Activated naive CD8-positive, alpha-beta T cell treated with anti-CD3 and anti-CD28 coated beads, Interleukin-2, amount 10 ng/mL, durations not matched to agents 7 days and 5 days (primary cell): ENCODE measurements at regions not wholly inside any gene's neighbourhood (a gene's known extent, or its start where the extent isn't known, plus 50 kb on each side); places are given as distances from the start of the nearest gene placed in this dataset.
"Not testable (repeated sequence)": the region's sequence is repeated elsewhere in the genome, so short reads cannot be mapped to it uniquely, and the experiment has no call there.

Source experiments
- ATAC-seq: fragments of 150-1000 bp; cut with Tn5 transposase; one replicate; pipeline ENCODE4 v1.10.0; 2021; ENCODE audit warnings: low read depth, moderate library complexity
- POLR2A ChIA-PET: fragments of 350-600 bp; sonication (Branson Sonifier 250); formaldehyde crosslinking; loops from one replicate; lab custom pipeline; 2021; ENCODE audit warnings: antibody characterized with exemption; lab: Charles Lee
- DNase-seq: peaks from one replicate; pipeline ENCODE4 v3.0.0; 2021
- H3K27ac Mint-ChIP-seq: one replicate; pipeline ENCODE4 v1.8.0; 2022; ENCODE audit warnings: mild to moderate bottlenecking, mixed read lengths
- H3K27me3 Mint-ChIP-seq: one replicate; pipeline ENCODE4 v1.8.0; 2022; ENCODE audit warnings: mild to moderate bottlenecking, moderate library complexity, mixed read lengths
- H3K36me3 Mint-ChIP-seq: one replicate; pipeline ENCODE4 v1.8.0; 2021; ENCODE audit warnings: mild to moderate bottlenecking, mixed read lengths
- H3K4me1 Mint-ChIP-seq: one replicate; pipeline ENCODE4 v1.8.0; 2021; ENCODE audit warnings: mixed read lengths
- H3K4me3 Mint-ChIP-seq: one replicate; pipeline ENCODE4 v1.8.0; 2022; ENCODE audit warnings: mild to moderate bottlenecking, moderate library complexity, mixed read lengths
- H3K9me3 Mint-ChIP-seq: one replicate; pipeline ENCODE4 v1.8.0; 2021; ENCODE audit warnings: mixed read lengths

- ATAC-seq (no peak), DNase-seq (no peak)
- Mint-ChIP-seq H3K9me3 (peaks cover 12% of the 10 kb centered on the region), H3K4me3 (no peak overlapping the region), H3K27me3 (no peaks in the 10 kb centered on the region), H3K27ac (no peak overlapping the region), H3K4me1 (no peaks in the 10 kb centered on the region), H3K36me3 (no peaks in the 10 kb centered on the region)
- POLR2A ChIA-PET, result no interaction called here
Observed at GRCh38 chr5:90084342-90084741, 325.2 kb downstream of the CETN3 start.

DNA sequence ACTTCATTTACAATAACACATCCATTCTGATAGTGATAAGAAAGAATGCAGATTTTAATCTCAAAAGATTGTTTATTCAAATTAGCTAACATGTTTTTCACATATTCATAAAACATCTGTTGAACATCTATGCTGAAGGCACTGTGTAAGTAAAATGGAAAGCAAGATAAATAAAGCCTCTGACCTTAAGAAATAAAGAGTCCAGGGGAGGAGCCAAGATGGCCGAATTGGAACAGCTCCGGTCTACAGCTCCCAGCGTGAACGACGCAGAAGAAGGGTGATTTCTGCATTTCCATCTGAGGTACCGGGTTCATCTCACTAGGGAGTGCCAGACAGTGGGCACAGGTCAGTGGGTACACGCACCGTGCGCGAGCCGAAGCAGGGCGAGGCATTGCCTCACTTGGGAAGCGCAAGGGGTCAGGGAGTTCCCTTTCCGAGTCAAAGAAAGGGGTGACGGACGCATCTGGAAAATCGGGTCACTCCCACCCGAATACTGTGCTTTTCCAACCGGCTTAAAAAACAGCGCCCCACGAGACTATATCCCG lies 336.5 kb downstream of the CETN3 start:
- POLR2A ChIA-PET, H3K36me3 Mint-ChIP-seq, H3K4me3 Mint-ChIP-seq: not testable (repeated sequence)

DNA sequence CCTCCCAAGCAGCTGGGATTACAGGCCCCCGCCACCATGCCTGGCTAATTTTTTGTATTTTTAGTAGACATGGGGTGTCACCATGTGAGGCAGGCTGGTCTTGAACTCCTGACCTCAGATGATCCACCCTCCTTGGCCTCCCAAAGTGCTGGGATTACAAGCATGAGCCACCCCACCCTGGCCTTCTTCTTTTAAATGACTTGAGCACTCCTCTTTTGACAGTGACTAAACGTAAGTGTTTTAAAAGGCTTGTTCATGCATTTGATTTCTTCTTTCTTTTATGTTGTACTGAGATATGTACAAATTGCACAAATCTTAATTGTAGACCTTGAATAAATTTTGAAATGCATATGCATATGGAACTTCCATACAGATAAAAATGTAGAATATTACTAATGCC lies 337.9 kb downstream of the CETN3 start:
- POLR2A ChIA-PET, result no interaction called here
- Mint-ChIP-seq H3K27me3 (no peaks in the 10 kb centered on the region), H3K36me3 (no peaks in the 10 kb centered on the region), H3K9me3 (peaks cover 6% of the 10 kb centered on the region), H3K27ac (no peak overlapping the region), H3K4me1 (no peaks in the 10 kb centered on the region), H3K4me3 (no peak overlapping the region)
- ATAC-seq, result no peak
- DNase-seq, result no peak

More for the DNA sequence above, 336.5 kb downstream of the CETN3 start:
- not testable (repeated sequence) for H3K27me3 Mint-ChIP-seq, DNase-seq, H3K27ac Mint-ChIP-seq, H3K4me1 Mint-ChIP-seq, ATAC-seq, H3K9me3 Mint-ChIP-seq

DNA sequence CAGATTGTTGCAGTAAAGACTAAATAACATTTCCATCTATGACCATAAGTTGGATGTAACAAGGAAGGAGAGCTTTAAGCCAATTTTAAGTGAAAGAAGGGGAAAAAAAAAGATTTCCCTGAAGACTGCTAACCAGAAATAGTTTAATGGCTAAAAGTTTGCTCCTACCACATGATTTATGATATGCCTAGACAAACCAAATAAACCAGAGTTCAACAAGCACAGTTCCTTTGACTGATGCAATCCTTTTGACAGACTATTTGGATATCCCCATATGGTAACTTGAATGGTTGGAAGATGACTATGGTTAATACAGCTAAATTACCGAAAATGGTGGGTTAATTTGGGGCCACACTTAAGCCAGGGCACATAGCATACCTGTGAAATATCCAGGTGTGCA lies 338.5 kb downstream of the CETN3 start:
- H3K4me3 Mint-ChIP-seq, result no peak overlapping the region
- no peaks in the 10 kb centered on the region for H3K4me1 Mint-ChIP-seq
- DNase-seq, result no peak
- ATAC-seq, result no peak
- no peak overlapping the region for H3K27ac Mint-ChIP-seq
- no peaks in the 10 kb centered on the region for H3K36me3 Mint-ChIP-seq
- H3K27me3 Mint-ChIP-seq, result no peaks in the 10 kb centered on the region
- H3K9me3 Mint-ChIP-seq, result peaks cover 6% of the 10 kb centered on the region
- POLR2A ChIA-PET, result no interaction called here

DNA sequence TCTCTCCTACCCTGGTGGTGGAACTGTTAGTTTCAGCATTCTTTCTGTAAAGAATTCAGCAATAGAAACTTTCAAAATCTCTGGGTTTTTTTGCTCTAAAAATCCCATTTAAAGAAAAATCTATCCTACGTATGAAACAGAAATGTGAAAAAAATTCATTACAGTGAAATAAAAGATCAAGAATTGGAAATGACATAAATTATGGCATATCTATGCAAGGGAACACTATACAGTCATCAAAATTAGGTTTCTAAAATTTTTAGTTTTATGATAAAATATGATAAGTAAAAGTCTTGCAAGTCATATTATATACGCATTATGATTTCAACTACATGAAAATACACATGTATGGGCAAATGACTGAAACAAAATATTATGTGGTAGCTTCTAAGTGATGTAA lies 342.6 kb downstream of the CETN3 start:
- Mint-ChIP-seq H3K4me1 (no peaks in the 10 kb centered on the region), H3K27ac (no peak overlapping the region), H3K9me3 (peaks cover 4% of the 10 kb centered on the region), H3K4me3 (no peak overlapping the region), H3K27me3 (no peaks in the 10 kb centered on the region), H3K36me3 (no peaks in the 10 kb centered on the region)
- POLR2A ChIA-PET, result no interaction called here
- ATAC-seq (no peak), DNase-seq (no peak)

- DNase-seq, result no peak
- POLR2A ChIA-PET, result no interaction called here
- Mint-ChIP-seq H3K4me1 (no peaks in the 10 kb centered on the region), H3K9me3 (peaks cover 7% of the 10 kb centered on the region), H3K27me3 (no peaks in the 10 kb centered on the region), H3K4me3 (no peak overlapping the region), H3K36me3 (no peaks in the 10 kb centered on the region), H3K27ac (no peak overlapping the region)
- ATAC-seq, result no peak
Observed at GRCh38 chr5:90056911-90057705, 352.4 kb downstream of the CETN3 start.

DNA sequence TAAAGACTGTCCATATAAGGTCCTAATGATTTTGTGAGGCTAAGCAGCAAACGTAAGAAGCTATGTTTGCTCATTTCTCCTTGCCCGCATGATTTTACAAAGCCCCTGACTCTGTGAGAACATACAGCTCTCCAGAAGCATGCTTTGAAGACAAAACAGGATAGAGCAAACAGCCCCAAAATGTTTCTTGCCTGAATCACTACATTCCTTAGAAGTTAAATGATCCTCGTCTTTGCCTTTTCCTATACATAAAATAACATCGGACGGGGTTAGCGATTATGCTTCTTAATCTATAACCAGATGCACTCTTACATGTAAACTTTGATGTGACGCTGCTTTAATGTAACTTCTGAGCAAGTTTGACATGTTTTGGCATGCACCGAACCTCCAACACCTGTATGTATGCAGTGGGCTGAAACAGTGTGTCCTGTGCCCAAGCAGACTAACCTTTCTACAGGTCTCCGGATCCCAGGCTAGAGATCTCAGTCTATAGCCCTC lies 353.7 kb downstream of the CETN3 start:
- POLR2A ChIA-PET, result no interaction called here
- no peak overlapping the region for H3K4me3 Mint-ChIP-seq
- no peaks in the 10 kb centered on the region for H3K27me3 Mint-ChIP-seq
- DNase-seq (no peak), ATAC-seq (no peak)
- H3K4me1 Mint-ChIP-seq, result no peaks in the 10 kb centered on the region
- peaks cover 3% of the 10 kb centered on the region for H3K9me3 Mint-ChIP-seq
- no peak overlapping the region for H3K27ac Mint-ChIP-seq
- H3K36me3 Mint-ChIP-seq, result no peaks in the 10 kb centered on the region

DNA sequence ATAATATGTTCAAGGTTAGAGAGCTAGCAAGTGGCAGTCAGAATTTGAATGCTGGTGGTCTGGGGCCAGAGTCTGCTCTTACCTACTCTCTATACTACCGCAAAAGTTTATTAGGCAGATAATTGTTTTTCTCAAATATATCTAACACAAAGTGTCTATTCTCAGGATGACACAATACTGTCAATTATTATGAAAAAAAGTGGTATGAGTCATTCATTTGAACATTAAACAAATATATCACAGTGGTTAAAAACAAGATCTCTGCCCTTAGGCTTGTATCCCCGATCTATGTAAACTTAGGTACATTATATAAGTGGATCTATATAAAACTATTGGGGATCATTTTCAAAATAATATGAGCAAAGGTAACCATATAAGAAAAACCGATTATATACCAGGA lies 354.9 kb downstream of the CETN3 start:
- no peaks in the 10 kb centered on the region for H3K27me3 Mint-ChIP-seq
- no peak overlapping the region for H3K27ac Mint-ChIP-seq
- peaks cover 1% of the 10 kb centered on the region for H3K9me3 Mint-ChIP-seq
- H3K36me3 Mint-ChIP-seq, result no peaks in the 10 kb centered on the region
- DNase-seq (no peak), ATAC-seq (no peak)
- POLR2A ChIA-PET, result no interaction called here
- H3K4me1 Mint-ChIP-seq, result no peaks in the 10 kb centered on the region
- H3K4me3 Mint-ChIP-seq, result no peak overlapping the region

- H3K27me3 Mint-ChIP-seq, result no peaks in the 10 kb centered on the region
- no peak for ATAC-seq
- no peak for DNase-seq
Observed at GRCh38 chr5:90051756-90052155, 357.8 kb downstream of the CETN3 start.

GRCh38 chr5:90050103-90050502 lies 359.5 kb downstream of the CETN3 start:
- ATAC-seq (no peak), DNase-seq (no peak)
- POLR2A ChIA-PET, result no interaction called here

More at GRCh38 chr5:90051756-90052155, 357.8 kb downstream of the CETN3 start:
- POLR2A ChIA-PET, result no interaction called here
- no peak overlapping the region for H3K27ac Mint-ChIP-seq
- peaks cover 3% of the 10 kb centered on the region for H3K9me3 Mint-ChIP-seq
- H3K36me3 Mint-ChIP-seq, result no peaks in the 10 kb centered on the region
- H3K4me1 Mint-ChIP-seq, result no peaks in the 10 kb centered on the region
- H3K4me3 Mint-ChIP-seq, result no peak overlapping the region

GRCh38 chr5:90047113-90047512 lies 362.4 kb downstream of the CETN3 start:
- Mint-ChIP-seq H3K36me3 (no peaks in the 10 kb centered on the region), H3K27ac (no peak overlapping the region), H3K4me1 (no peaks in the 10 kb centered on the region), H3K9me3 (peaks cover 8% of the 10 kb centered on the region), H3K27me3 (no peaks in the 10 kb centered on the region), H3K4me3 (no peak overlapping the region)
- POLR2A ChIA-PET, result no interaction called here
- ATAC-seq, result no peak
- DNase-seq, result no peak

More at GRCh38 chr5:90050103-90050502, 359.5 kb downstream of the CETN3 start:
- H3K36me3 Mint-ChIP-seq, result no peaks in the 10 kb centered on the region
- H3K27me3 Mint-ChIP-seq, result no peaks in the 10 kb centered on the region
- H3K9me3 Mint-ChIP-seq, result peaks cover 3% of the 10 kb centered on the region
- no peak overlapping the region for H3K27ac Mint-ChIP-seq
- H3K4me3 Mint-ChIP-seq, result no peak overlapping the region
- no peaks in the 10 kb centered on the region for H3K4me1 Mint-ChIP-seq

- H3K9me3 Mint-ChIP-seq, H3K4me1 Mint-ChIP-seq, DNase-seq, H3K36me3 Mint-ChIP-seq, H3K4me3 Mint-ChIP-seq, H3K27ac Mint-ChIP-seq, H3K27me3 Mint-ChIP-seq, ATAC-seq, POLR2A ChIA-PET: not testable (repeated sequence)
Observed at GRCh38 chr5:90040082-90040481, 369.5 kb downstream of the CETN3 start.

GRCh38 chr5:90037646-90038045 lies 371.9 kb downstream of the CETN3 start:
- peaks cover 8% of the 10 kb centered on the region for H3K9me3 Mint-ChIP-seq
- POLR2A ChIA-PET, result no interaction called here
- no peaks in the 10 kb centered on the region for H3K4me1 Mint-ChIP-seq
- H3K27me3 Mint-ChIP-seq, result no peaks in the 10 kb centered on the region
- H3K4me3 Mint-ChIP-seq, result no peak overlapping the region
- no peak overlapping the region for H3K27ac Mint-ChIP-seq
- no peak for DNase-seq
- ATAC-seq, result no peak
- H3K36me3 Mint-ChIP-seq, result no peaks in the 10 kb centered on the region

- H3K27me3 Mint-ChIP-seq, result no peaks in the 10 kb centered on the region
- ATAC-seq (no peak), DNase-seq (no peak)
- POLR2A ChIA-PET, result no interaction called here
- H3K36me3 Mint-ChIP-seq, result no peaks in the 10 kb centered on the region
- no peaks in the 10 kb centered on the region for H3K9me3 Mint-ChIP-seq
- H3K4me3 Mint-ChIP-seq, result no peak overlapping the region
- no peaks in the 10 kb centered on the region for H3K4me1 Mint-ChIP-seq
- no peak overlapping the region for H3K27ac Mint-ChIP-seq
Observed at GRCh38 chr5:90022711-90023053, 386.9 kb downstream of the CETN3 start.
